HCT116 (cell line): ENCODE measurements at regions not wholly inside any gene's neighbourhood (a gene's known extent, or its start where the extent isn't known, plus 50 kb on each side); places are given as distances from the start of the nearest gene placed in this dataset.

ENCODE experiments used
- ATAC-seq: fragments of 200-7000 bp; cut with Tn5 transposase; 2 replicates; pipeline ENCODE4 v1.9.1; 2020; ENCODE audit warnings: mild to moderate bottlenecking, moderate library complexity
- BruUV-seq: library from RNA; stranded (reverse); fragments of 400-500 nt; replicated peaks from 2 replicates; lab custom pipeline; 2021; lab: Mats Ljungman, UMichigan
- CTCF ChIA-PET: fragments of 300-600 bp; sonication (Branson Sonifier 250); formaldehyde crosslinking; loops from one replicate; lab custom pipeline; 2021; ENCODE audit warnings: antibody characterized with exemption; lab: Charles Lee
- POLR2A ChIA-PET: fragments of 300-600, 350-600 bp; sonication (Branson Sonifier 250); formaldehyde crosslinking; loops from one replicate; lab custom pipeline; 2021; ENCODE audit warnings: antibody characterized with exemption; lab: Charles Lee
- RAD21 ChIA-PET, 2 experiments: fragments of 300-600 bp; sonication (Branson Sonifier 250); formaldehyde crosslinking; loops; one replicate each; lab custom pipeline; 2023; ENCODE audit warnings: low total read pairs in 2 of 2; ENCODE audit not compliant: uncharacterized antibody in 2 of 2, unreplicated experiment in 2 of 2, low non-redundant PET in 1 of 2; lab: Charles Lee
- DNase-seq: peaks from one replicate; pipeline ENCODE4 v3.0.0-alpha.2; 2010; ENCODE audit warnings: low read depth, low spot score
- H2AFZ ChIP-seq: fragments of 200-600 bp; shearing (Covaris generic), sonication (generic); 2 replicates; pipeline ENCODE4 v1.6.1; 2017; ENCODE audit warnings: low read depth, mixed run types, mixed read lengths, antibody characterized with exemption, low read length; ENCODE audit not compliant: poor library complexity, severe bottlenecking
- H3K27ac ChIP-seq: 2 replicates; pipeline ENCODE4 v1.5.1; 2012; ENCODE audit warnings: low read depth, low read length
- H3K27me3 ChIP-seq: fragments of 200-600 bp; sonication (generic); 2 replicates; pipeline ENCODE4 v1.6.1; 2016; ENCODE audit warnings: mixed run types, low read length, mixed read lengths; ENCODE audit not compliant: insufficient read depth
- H3K36me3 ChIP-seq, 2 experiments: fragments of 200-500 bp in 1 of 2; fragments of 200-600 bp in 1 of 2; sonication (Bioruptor generic) in 1 of 2; sonication (generic) in 1 of 2; 2 replicates each; pipeline versions ENCODE4 v1.5.1 to v1.6.1; 2014 to 2016; ENCODE audit warnings: low read length in 2 of 2, inconsistent platforms in 1 of 2, mixed read lengths in 1 of 2, mixed run types in 1 of 2; ENCODE audit not compliant: insufficient read depth in 2 of 2, control insufficient read depth in 1 of 2
- H3K4me1 ChIP-seq, 2 experiments: fragments of 200-600 bp in 1 of 2; sonication (generic) in 1 of 2; 2 replicates each; pipeline versions ENCODE4 v1.5.1 to v1.6.1; 2012 to 2017; ENCODE audit warnings: low read length in 2 of 2, inconsistent platforms in 1 of 2, mild to moderate bottlenecking in 1 of 2, mixed read lengths in 1 of 2, mixed run types in 1 of 2, moderate library complexity in 1 of 2; ENCODE audit not compliant: insufficient read depth in 2 of 2, control insufficient read depth in 1 of 2
- H3K4me2 ChIP-seq: fragments of 200-600 bp; sonication (generic); 2 replicates; pipeline ENCODE4 v1.6.1; 2017; ENCODE audit warnings: mixed run types, low read length, mixed read lengths
- H3K4me3 ChIP-seq, 2 experiments: fragments of 200-600 bp in 1 of 2; sonication (generic) in 1 of 2; replicated peaks in 1 of 2; 2 replicates each; pipeline ENCODE4 v1.5.1; 2011 to 2016; ENCODE audit warnings: low read length in 2 of 2, control low read depth in 1 of 2, low read depth in 1 of 2, mild to moderate bottlenecking in 1 of 2, mixed read lengths in 1 of 2, mixed run types in 1 of 2
- H3K79me2 ChIP-seq: fragments of 200-600 bp; sonication (generic); 2 replicates; pipeline ENCODE4 v1.6.1; 2017; ENCODE audit warnings: mild to moderate bottlenecking, mixed run types, low read length, moderate library complexity, mixed read lengths; ENCODE audit not compliant: insufficient read depth
- H3K9ac ChIP-seq: fragments of 200-600 bp; sonication (generic); 2 replicates; pipeline ENCODE4 v1.6.1; 2016; ENCODE audit warnings: low read length, mixed read lengths
- H3K9me2 ChIP-seq: fragments of 200-600 bp; sonication (generic), shearing (Covaris generic); 2 replicates; pipeline ENCODE4 v1.6.1; 2017; ENCODE audit warnings: mixed run types, mild to moderate bottlenecking, moderate library complexity; ENCODE audit not compliant: insufficient read depth
- H3K9me3 ChIP-seq, 2 experiments: fragments of 200-500 bp in 1 of 2; fragments of 200-600 bp in 1 of 2; sonication (Bioruptor generic) in 1 of 2; sonication (generic) in 1 of 2; 2 replicates each; pipeline ENCODE4 v1.6.1; 2014 to 2017; ENCODE audit warnings: low read length in 2 of 2, mixed read lengths in 2 of 2, inconsistent platforms in 1 of 2, low read depth in 1 of 2, mild to moderate bottlenecking in 1 of 2, mixed run types in 1 of 2, moderate library complexity in 1 of 2; ENCODE audit not compliant: control insufficient read depth in 1 of 2, insufficient read depth in 1 of 2
- H4K20me1 ChIP-seq: fragments of 200-600 bp; sonication (generic), shearing (Covaris generic); 2 replicates; pipeline ENCODE4 v1.6.1; 2017; ENCODE audit warnings: mixed run types, mild to moderate bottlenecking, moderate library complexity; ENCODE audit not compliant: insufficient read depth
- EGR1 ChIP-seq: IDR thresholded peaks from 2 replicates; pipeline ENCODE4 v1.6.1; 2012; ENCODE audit warnings: low read depth
- ELF1 ChIP-seq: IDR thresholded peaks from 2 replicates; pipeline ENCODE4 v1.6.1; 2012; ENCODE audit warnings: low read depth, borderline replicate concordance
- EZH2 ChIP-seq: fragments of 200-600 bp; sonication (generic); IDR thresholded peaks from 2 replicates; pipeline ENCODE4 v1.6.1; 2017; ENCODE audit warnings: antibody characterized with exemption, mixed run types
- EZH2phosphoT487 ChIP-seq: fragments of 200-600 bp; IDR thresholded peaks from 2 replicates; pipeline ENCODE4 v1.6.1; 2018; ENCODE audit warnings: antibody characterized with exemption, borderline replicate concordance
- JUND ChIP-seq: IDR thresholded peaks from 2 replicates; pipeline ENCODE4 v1.6.1; 2012
- POLR2AphosphoS5 ChIP-seq: IDR thresholded peaks from 2 replicates; pipeline ENCODE4 v1.6.1; 2011; ENCODE audit warnings: mild to moderate bottlenecking, low read depth, low read length, moderate library complexity
- RAD21 ChIP-seq: IDR thresholded peaks from 2 replicates; pipeline ENCODE4 v1.6.1; 2012; ENCODE audit warnings: low read depth, mild to moderate bottlenecking
- SIN3A ChIP-seq: IDR thresholded peaks from 2 replicates; pipeline ENCODE4 v1.6.1; 2012; ENCODE audit warnings: low read depth
- intact Hi-C: fragments of 100-400 bp; cut with micrococcal nuclease; formaldehyde crosslinking; loops from 2 replicates; pipeline ENCODE4 v1.10.0; 2022
- TF ChIP-seq, protein P1 (sequence below): IDR thresholded peaks from 2 replicates; pipeline ENCODE4 v1.6.1; 2012

DNA sequence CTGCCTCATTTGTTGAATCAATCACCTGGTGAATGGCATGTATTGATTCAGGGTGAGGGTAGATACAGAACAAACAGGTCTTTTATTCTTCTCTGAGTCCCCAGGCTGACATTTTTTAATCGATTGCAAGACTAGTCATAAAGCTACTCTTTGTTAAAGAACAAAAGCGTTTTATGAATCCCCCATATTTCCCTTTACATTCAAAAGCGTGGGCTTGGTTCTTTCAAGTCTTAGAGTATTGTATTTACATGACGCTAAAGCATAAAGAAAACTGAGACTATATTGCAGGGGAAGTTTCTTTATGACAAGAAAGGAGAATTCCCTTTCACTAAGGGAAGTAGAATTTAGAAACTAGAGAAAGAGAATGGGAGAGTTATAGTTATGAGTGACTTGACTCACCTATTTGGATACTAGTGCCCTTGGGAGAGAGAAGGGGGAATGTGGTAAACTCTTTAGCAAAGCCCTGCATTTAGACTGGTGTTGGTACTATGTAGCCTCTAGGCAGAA lies 69.3 kb upstream of the PDE5A start:
- Histone ChIP-seq H3K4me3 (no peak overlapping the region), H3K27ac (no peak overlapping the region), H4K20me1 (no peaks in the 10 kb centered on the region), H2AFZ (no peak overlapping the region), H3K9me2 (no peaks in the 10 kb centered on the region), H3K27me3 (no peaks in the 10 kb centered on the region), H3K9me3 (no peaks in the 10 kb centered on the region), H3K79me2 (no peaks in the 10 kb centered on the region), H3K36me3 (no peaks in the 10 kb centered on the region), H3K9ac (no peak overlapping the region), H3K4me1 (no peaks in the 10 kb centered on the region), H3K4me2 (no peak overlapping the region)
- no peak for TF ChIP-seq RAD21
- ChIA-PET RAD21 (no interaction called here), CTCF (no interaction called here), POLR2A (no interaction called here)
- intact Hi-C loops = no loop called here
- ATAC-seq (no peak), DNase-seq (no peak)
- no TSS peak for BruUV-seq

DNA sequence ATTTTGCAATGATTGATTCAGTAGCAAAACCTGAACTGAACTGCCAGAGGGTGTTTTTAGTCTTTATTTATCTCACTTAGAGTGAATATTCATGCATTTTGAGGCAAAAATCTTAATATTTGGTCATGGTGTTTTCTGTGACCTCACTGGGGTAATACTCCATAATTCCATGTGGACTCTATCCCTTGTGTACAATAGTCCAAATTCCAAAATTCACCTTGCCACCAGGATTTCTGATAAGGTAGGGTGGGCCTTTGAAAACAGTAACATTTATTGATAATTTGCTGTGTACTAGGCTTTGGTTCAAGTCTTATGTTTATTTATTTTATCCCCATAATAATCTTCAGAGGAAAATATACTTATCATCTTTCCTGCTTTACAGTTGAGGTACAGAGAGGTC lies 68.4 kb upstream of the PDE5A start:
- Histone ChIP-seq H3K4me2 (no peak overlapping the region), H2AFZ (no peak overlapping the region), H4K20me1 (no peaks in the 10 kb centered on the region), H3K79me2 (no peaks in the 10 kb centered on the region), H3K9me3 (no peaks in the 10 kb centered on the region), H3K27ac (no peak overlapping the region), H3K36me3 (no peaks in the 10 kb centered on the region), H3K9me2 (no peaks in the 10 kb centered on the region), H3K9ac (no peak overlapping the region), H3K4me3 (no peak overlapping the region), H3K4me1 (no peaks in the 10 kb centered on the region), H3K27me3 (no peaks in the 10 kb centered on the region)
- POLR2A ChIA-PET = no interaction called here
- CTCF ChIA-PET = no interaction called here
- intact Hi-C loops = no loop called here
- ATAC-seq (no peak), DNase-seq (no peak)
- no TSS peak for BruUV-seq
- no peak for TF ChIP-seq EZH2
- TF ChIP-seq SIN3A = no peak
- TF ChIP-seq, protein P1, sequence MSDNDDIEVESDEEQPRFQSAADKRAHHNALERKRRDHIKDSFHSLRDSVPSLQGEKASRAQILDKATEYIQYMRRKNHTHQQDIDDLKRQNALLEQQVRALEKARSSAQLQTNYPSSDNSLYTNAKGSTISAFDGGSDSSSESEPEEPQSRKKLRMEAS = no peak
- TF ChIP-seq POLR2AphosphoS5 = no peak
- no peak for TF ChIP-seq JUND
- TF ChIP-seq ELF1 = no peak
- TF ChIP-seq EZH2phosphoT487 = no peak
- no peak for TF ChIP-seq EGR1
- RAD21 ChIA-PET = no interaction called here
